Cerebellar cortex (tissue), 1 donor: ENCODE measurements at regions not wholly inside any gene's neighbourhood (a gene's known extent, or its start where the extent isn't known, plus 50 kb on each side); places are given as distances from the start of the nearest gene placed in this dataset.
"Not testable (repeated sequence)": the region's sequence is repeated elsewhere in the genome, so short reads cannot be mapped to it uniquely, and the experiment has no call there.

ENCODE experiments used
- DNase-seq: peaks from one replicate; pipeline ENCODE4 v3.0.0-alpha.2; 2015; ENCODE audit warnings: low spot score

DNA sequence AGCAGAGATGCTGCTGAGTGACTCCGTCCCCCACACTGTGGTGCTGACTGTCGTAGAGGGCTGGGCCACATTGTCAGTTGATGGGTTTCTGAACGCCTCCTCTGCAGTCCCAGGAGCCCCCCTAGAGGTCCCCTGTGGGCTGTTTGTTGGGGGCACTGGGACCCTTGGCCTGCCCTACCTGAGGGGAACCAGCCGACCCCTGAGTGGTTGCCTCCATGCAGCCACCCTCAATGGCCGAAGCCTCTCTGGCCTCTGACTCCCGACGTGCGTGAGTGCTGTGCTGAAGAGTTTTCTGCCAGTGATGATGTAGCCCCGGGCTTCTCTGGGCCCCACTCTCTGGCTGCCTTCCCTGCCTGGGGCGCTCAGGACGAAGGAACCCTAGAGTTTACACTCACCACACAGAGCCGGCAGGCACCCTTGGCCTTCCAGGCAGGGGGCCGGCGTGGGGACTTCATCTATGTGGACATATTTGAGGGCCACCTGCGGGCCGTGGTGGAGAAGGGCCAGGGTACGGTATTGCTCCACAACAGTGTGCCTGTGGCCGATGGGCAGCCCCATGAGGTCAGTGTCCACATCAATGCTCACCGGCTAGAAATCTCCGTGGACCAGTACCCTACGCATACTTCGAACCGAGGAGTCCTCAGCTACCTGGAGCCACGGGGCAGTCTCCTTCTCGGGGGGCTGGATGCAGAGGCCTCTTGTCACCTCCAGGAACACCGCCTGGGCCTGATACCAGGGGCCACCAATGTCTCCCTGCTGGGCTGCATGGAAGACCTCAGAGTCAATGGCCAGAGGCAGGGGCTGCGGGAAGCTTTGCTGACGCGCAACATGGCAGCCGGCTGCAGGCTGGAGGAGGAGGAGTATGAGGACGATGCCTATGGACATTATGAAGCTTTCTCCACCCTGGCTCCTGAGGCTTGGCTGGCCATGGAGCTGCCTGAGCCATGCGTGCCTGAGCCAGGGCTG, 181.1 kb downstream of the TBC1D2B start:
- not testable (repeated sequence) for DNase-seq

GRCh38 chr15:77895742-77896141, 181.8 kb downstream of the TBC1D2B start:
- no peak for DNase-seq

DNA sequence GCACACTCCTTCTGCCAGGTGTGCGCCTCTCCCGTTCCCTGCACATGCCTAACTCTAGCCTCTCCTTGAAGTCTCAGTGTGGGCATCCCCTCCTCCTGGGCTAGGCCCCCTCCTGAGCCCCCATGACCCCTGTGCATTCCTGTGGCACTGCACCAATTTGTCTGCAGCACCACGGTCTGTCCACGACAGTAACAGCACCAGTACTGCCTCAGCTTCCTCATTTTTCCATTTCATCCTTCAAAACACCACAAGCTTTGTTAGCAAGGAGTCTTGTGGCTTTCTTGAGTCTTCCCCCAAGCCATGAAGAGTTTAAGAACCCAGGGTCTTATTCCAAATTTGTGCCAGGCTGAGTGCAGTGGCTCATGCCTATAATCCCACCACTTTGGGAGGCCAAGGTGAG, 182.4 kb downstream of the TBC1D2B start:
- not testable (repeated sequence) for DNase-seq

GRCh38 chr15:77893671-77894640, 183.6 kb downstream of the TBC1D2B start:
- DNase-seq = not testable (repeated sequence)

DNA sequence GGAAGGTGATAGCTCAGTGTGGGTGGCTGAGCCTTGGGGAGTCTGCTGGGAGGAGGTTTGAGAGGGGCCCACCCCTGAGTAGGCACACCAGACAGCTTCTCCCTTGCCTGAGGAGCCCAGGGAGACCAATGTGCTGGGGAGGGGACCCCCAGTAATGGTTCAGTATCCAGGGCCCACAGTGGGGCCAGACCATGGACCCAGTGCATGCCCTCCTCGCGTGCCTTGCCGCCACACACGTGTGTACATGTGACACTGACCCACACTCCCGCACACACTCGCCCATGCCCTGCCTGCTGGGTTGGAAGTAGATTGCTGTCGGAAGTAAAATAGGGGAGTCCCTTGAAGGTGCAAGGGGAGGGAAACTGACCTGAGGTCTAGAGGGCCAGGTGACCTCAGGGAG, 184.3 kb downstream of the TBC1D2B start:
- DNase-seq = not testable (repeated sequence)

DNA sequence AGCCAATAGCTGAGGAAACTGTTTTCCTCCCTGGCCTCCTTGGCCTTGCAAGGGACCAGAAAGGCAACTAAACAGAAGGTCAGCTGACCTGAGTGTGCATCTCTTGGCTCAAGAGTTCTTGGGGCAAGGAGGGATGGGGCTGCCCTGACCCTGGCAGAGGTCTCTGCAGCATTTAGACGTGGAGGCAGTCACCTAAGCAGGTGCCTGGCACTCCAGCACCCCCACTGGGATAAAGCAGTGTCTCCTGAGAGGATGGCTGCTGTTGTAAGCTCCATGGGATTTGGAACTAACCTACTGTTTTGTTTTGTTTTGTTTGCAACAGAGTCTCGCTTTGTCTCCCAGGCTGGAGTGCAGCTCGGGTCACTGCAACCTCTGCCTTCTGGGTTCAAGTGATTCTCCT, 185.2 kb downstream of the TBC1D2B start:
- DNase-seq = no peak

- not testable (repeated sequence) for DNase-seq
Observed at GRCh38 chr15:77891862-77892261, 185.6 kb downstream of the TBC1D2B start.

GRCh38 chr15:77890911-77891801, 186.4 kb downstream of the TBC1D2B start:
- not testable (repeated sequence) for DNase-seq

GRCh38 chr15:77889828-77890725, 187.4 kb downstream of the TBC1D2B start:
- DNase-seq = not testable (repeated sequence)

- no peak for DNase-seq
Observed at GRCh38 chr15:77889009-77889806, 188.3 kb downstream of the TBC1D2B start.

DNA sequence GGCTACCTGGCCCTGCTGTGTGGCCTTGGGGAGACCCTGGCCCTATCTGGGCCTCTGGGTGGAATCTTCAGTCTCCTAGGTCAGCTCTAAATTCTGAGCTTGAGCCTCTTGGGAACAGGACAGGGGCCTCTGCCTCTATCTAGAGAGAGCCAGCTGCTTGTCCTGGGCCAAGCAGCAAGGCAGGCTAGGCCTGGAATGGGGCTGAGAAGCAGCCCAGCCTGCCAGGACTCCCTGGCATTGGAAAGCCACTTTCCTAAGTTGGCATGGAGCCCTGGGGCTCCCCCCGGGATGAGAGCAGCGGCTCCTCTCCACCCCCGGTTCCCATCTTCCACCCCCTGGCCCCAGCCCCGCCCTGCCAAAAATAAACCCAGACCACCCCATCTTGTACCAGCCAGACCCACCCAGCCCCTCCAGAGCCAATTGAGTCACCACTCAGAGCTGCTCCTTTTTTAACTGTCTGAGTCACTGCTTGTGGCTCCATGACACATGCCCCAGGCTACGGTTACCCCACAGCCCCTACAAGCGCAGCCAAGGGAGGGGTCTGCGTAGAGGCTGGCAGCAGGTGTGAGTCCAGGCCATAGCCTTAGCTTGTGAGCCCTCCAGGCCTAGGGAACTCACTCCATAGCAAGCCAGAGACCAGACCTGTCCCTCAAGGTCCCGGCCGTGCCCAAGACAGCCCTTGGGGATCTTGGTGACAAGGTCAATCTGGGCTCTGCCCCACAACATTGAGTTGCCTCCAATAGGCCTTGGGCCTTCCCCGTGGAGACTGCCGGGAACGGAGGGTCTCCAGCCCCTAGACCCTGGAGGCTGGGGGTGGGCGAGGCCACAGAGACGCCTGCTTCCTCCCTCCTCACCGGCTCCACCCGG, 189.7 kb downstream of the TBC1D2B start:
- not testable (repeated sequence) for DNase-seq

DNA sequence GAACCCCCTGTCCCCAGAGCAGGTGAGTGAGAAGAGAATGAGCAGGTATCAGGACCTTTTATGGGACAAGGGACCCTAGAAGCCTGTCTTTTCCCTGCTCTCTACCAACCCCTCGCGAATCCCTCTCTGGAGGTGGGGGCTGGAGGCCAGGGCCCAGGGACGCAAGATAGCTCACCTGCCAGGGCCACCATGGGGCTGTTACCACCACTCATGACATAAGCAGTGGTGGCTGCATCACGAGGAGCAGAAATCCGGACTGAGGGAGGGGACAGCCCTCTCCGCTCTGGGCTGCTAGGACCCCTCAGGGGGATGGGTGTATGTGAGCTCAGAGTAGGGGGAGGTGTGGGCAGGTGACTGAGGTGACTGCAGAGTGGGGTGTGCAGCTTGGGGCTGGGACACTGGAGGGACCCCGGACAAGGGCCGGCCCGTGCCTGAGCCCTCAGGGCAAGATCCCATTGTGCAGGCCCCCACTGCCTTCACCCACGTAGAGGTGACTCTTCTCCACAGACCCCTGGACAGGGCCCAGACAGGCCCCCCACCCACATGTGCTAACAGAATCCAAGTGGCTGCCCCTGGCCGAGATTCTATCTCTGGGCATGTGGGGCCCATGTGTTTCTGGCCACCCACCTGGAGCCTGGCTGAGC, 190.6 kb downstream of the TBC1D2B start:
- no peak for DNase-seq

DNA sequence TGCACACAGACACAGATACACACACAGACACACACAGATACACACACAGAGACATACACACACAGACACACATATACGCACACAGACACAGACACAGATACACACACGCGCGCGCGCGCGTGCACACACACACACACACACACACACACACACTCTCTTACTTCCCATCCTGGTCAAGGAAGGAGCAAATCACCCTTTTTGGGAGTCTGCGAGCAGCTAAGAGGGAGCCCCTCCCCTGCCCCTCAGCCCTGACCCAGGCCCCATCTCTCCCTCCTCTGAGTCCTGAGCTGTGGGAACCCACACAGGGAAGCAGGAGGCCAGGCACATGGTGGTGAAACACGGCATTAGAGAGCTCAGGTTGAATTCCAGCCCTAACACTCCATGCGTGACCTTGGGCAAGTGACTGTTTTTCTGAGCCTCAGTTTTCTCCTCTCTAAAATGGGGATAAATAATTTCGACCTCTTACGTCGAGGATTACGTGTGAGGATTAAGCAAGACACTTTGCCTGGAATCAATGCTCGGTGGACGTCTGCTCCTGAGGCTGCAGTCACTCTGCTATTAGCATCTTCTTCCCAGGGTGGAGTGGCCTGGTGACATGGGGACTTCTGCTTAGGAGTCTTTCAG, 191.5 kb downstream of the TBC1D2B start:
- not testable (repeated sequence) for DNase-seq

GRCh38 chr15:77883012-77883411, 194.5 kb downstream of the TBC1D2B start:
- not testable (repeated sequence) for DNase-seq

DNA sequence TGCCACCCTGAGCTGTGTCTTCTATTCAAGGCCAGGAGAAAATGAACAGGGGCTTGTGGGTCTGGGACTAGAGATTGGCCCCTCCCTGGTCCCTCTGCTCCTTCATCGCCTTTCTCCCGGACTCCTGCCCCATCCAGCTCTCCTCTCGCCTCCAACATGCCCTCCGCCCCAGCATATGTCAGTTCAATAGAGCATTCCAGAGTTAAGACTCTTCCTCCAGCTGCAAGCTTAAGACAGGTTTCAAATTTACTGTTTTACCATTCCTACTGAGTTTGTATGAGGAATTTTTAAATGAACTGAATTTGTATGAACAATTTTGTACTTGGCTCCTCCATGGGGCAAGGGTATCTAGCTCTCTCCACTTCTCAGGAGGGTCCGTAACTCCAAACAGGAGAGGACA, 195.6 kb downstream of the TBC1D2B start:
- no peak for DNase-seq

GRCh38 chr15:77881535-77881934, 196.0 kb downstream of the TBC1D2B start:
- not testable (repeated sequence) for DNase-seq

DNA sequence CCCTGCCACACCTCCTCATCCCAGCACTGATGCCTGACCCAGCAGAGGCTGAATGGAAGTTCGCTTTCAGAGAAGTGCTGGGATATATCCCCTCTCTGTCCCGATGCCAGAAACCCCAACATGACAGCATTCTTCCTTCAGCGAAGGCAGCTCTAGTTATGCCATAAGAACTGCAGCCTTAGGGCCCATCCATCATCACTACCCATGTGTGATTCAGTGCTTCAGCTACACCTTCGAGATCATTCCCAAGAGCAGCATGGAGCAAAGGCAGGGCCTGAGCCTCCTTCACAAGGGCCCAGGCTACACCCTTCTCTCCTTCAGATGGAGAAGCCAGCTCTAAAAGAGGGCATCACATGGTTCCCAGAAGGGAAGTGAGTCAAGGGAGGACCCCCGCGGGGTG, 198.0 kb downstream of the TBC1D2B start:
- not testable (repeated sequence) for DNase-seq
